ENCODE measurements at regions not wholly inside any gene's neighbourhood (a gene's known extent, or its start where the extent isn't known, plus 50 kb on each side); places are given as distances from the start of the nearest gene placed in this dataset.

DNA sequence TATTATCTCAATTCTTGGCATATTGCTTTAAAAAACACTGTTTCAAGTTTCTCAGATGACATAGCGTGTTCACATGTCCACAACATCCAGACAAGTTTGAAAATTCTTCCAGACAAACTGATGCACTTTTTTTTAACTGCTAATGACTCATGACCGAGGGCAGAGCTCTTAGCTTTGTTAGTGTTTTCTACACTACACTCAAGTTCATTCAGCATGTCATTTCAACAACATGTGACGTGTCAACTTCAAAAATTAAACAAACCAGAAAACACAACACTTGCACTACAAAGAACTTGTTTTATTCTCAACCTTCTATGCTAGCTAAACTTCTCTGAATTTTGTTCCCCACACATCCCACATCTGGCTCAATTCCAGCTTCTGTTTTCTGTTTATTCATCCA lies 1186.3 kb upstream of the FLRT2 start:
- Histone ChIP-seq H3K27ac (no peak overlapping the region), H3K4me3 (no peak overlapping the region), H3K9me3 (no peaks in the 10 kb centered on the region), H3K27me3 (no peaks in the 10 kb centered on the region), H3K4me1 (no peaks in the 10 kb centered on the region), H3K36me3 (no peaks in the 10 kb centered on the region)
- TF ChIP-seq, protein P1, sequence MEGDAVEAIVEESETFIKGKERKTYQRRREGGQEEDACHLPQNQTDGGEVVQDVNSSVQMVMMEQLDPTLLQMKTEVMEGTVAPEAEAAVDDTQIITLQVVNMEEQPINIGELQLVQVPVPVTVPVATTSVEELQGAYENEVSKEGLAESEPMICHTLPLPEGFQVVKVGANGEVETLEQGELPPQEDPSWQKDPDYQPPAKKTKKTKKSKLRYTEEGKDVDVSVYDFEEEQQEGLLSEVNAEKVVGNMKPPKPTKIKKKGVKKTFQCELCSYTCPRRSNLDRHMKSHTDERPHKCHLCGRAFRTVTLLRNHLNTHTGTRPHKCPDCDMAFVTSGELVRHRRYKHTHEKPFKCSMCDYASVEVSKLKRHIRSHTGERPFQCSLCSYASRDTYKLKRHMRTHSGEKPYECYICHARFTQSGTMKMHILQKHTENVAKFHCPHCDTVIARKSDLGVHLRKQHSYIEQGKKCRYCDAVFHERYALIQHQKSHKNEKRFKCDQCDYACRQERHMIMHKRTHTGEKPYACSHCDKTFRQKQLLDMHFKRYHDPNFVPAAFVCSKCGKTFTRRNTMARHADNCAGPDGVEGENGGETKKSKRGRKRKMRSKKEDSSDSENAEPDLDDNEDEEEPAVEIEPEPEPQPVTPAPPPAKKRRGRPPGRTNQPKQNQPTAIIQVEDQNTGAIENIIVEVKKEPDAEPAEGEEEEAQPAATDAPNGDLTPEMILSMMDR (IDR thresholded peaks at IDR 0.05): no peak
- no peak for TF ChIP-seq POLR2A (IDR thresholded peaks at IDR 0.05)
- intact Hi-C loops (cut with DNase I): no loop called here
- ATAC-seq: no peak
- 26% methylated on average over 3 of the region's 3 CpGs for WGBS (ENCODE audit: insufficient coverage, low coverage, low lambda C conversion rate, missing lambda C conversion rate)
- DNase-seq: no peak

DNA sequence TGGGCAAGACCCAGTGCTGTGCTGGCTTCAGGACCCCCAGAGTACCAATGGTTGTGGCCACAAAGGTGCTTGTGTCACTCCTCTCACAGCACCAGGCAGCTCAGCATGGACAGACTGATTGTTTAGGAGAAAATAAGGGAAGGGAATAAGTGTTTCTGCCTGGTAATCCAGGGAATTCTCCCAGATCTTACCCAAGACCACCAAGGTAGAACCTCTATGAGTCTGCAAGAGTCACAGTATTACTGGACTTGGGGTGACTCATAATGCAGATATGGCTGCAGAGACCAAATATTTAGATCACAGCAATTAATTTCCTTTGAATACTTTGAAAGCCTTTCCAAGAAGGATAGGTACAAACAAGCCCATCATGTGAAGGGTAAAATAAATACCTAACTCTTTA lies 1178.3 kb upstream of the FLRT2 start:
- DNase-seq: no peak
- no peaks in the 10 kb centered on the region for H3K9me3 ChIP-seq
- no peak for ATAC-seq
- no peak overlapping the region for H3K4me3 ChIP-seq
- H3K4me1 ChIP-seq: no peaks in the 10 kb centered on the region
- no peaks in the 10 kb centered on the region for H3K27me3 ChIP-seq
- no peak for TF ChIP-seq POLR2A (IDR thresholded peaks at IDR 0.05)
- TF ChIP-seq, protein P1 (IDR thresholded peaks at IDR 0.05): no peak
- H3K27ac ChIP-seq: no peak overlapping the region
- H3K36me3 ChIP-seq: no peaks in the 10 kb centered on the region
- intact Hi-C loops (cut with DNase I): no loop called here

- no peaks in the 10 kb centered on the region for H3K9me3 ChIP-seq
- TF ChIP-seq, protein P1 (IDR thresholded peaks at IDR 0.05): no peak
- no peak for TF ChIP-seq POLR2A (IDR thresholded peaks at IDR 0.05)
- H3K27me3 ChIP-seq: no peaks in the 10 kb centered on the region
- no peak overlapping the region for H3K27ac ChIP-seq
- no peaks in the 10 kb centered on the region for H3K4me1 ChIP-seq
- intact Hi-C loops (cut with DNase I): no loop called here
- DNase-seq: no peak
- no peaks in the 10 kb centered on the region for H3K36me3 ChIP-seq
- ATAC-seq: no peak
- WGBS (ENCODE audit: insufficient coverage, low coverage, low lambda C conversion rate, missing lambda C conversion rate): 31% methylated on average over 2 of the region's 2 CpGs
- H3K4me3 ChIP-seq: no peak overlapping the region
These were observed 1168.5 kb upstream of the FLRT2 start for GRCh38 chr14:84361476-84361875.

DNA sequence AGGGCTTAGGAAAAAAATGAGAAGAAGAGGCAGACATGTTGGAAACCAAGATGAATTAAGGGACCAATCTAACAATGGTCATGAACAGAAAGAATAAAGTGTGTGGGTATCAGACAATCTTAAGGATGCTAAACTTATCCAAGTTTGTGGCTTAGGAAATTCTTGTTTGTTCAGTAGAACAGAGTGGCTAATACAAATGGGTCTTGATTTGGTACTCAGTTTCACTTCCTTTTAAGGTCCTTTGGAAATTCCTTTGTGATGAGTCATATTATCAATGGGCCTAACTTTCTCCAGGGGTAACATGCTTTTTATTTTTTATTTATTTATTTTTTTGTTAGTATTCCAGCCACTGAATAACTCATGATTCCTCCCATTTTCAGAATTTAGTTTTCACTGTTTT lies 1154.7 kb upstream of the FLRT2 start:
- no peaks in the 10 kb centered on the region for H3K27me3 ChIP-seq
- intact Hi-C loops (cut with DNase I): no loop called here
- no peak overlapping the region for H3K4me3 ChIP-seq
- ATAC-seq: no peak
- DNase-seq: no peak
- H3K4me1 ChIP-seq: no peaks in the 10 kb centered on the region
- H3K9me3 ChIP-seq: no peaks in the 10 kb centered on the region
- TF ChIP-seq, protein P1 (IDR thresholded peaks at IDR 0.05): no peak
- TF ChIP-seq POLR2A (IDR thresholded peaks at IDR 0.05): no peak
- H3K27ac ChIP-seq: no peak overlapping the region
- H3K36me3 ChIP-seq: no peaks in the 10 kb centered on the region

- intact Hi-C loops (cut with DNase I): no loop called here
- 41% methylated on average over 3 of the region's 3 CpGs for WGBS (ENCODE audit: insufficient coverage, low coverage, low lambda C conversion rate, missing lambda C conversion rate)
- TF ChIP-seq POLR2A (IDR thresholded peaks at IDR 0.05): no peak
- TF ChIP-seq, protein P1 (IDR thresholded peaks at IDR 0.05): no peak
- Histone ChIP-seq H3K36me3 (no peaks in the 10 kb centered on the region), H3K4me1 (no peaks in the 10 kb centered on the region), H3K4me3 (no peak overlapping the region), H3K9me3 (no peaks in the 10 kb centered on the region), H3K27ac (no peak overlapping the region), H3K27me3 (no peaks in the 10 kb centered on the region)
- DNase-seq (no peak), ATAC-seq (no peak)
These were observed 1139.9 kb upstream of the FLRT2 start for GRCh38 chr14:84390010-84390409.
